H4 (cell line): ENCODE measurements at regions not wholly inside any gene's neighbourhood (a gene's known extent, or its start where the extent isn't known, plus 50 kb on each side); places are given as distances from the start of the nearest gene placed in this dataset.
A peak's percentile ranks its signal among the peaks of the same experiment; 100 is the strongest.

Experiments used
- DNase-seq: peaks from one replicate; pipeline ENCODE4 v3.0.0-alpha.2; 2015; ENCODE audit warnings: low spot score

- DNase-seq, result no peak
Observed at GRCh38 chr6:48912503-48912902, 550.5 kb downstream of the MMUT start.

DNA sequence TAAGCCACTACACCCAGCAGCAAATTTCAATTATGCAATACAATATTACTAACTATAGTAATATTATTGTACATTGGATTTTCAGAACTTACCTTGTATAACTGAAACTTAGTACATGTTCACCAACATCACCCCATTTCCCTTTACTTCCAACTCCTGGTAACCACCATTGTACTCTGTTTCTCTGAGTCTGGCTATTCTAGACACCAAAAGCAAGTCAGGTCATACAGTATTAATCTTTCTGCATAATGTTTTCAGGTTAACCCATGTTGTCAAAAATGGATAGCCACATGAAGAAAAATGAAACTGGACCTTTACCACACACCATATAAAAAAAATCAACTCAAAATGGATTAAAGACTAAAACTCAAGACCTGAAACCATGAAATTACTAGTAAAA is 558.2 kb downstream of the MMUT start:
- no peak for DNase-seq

DNA sequence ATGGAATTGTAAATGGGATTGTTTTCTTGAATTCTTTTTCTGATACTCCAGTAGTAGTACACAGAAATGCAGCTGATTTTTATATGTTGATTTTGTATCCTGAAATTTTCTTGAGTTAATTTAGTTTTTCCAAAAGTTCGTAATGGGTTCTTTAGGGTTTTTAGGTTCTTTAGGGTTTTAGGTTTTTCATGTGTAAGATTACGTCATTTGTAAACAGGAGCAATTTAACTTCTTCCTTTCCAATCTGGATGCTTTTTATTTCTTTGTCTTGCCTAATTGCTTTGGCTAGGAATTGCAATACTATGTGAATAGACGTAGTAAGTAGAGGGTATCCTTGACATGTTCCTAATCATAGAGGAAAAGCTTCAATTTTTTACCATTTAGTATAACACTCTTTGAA is 568.6 kb downstream of the MMUT start:
- DNase-seq, result no peak

DNA sequence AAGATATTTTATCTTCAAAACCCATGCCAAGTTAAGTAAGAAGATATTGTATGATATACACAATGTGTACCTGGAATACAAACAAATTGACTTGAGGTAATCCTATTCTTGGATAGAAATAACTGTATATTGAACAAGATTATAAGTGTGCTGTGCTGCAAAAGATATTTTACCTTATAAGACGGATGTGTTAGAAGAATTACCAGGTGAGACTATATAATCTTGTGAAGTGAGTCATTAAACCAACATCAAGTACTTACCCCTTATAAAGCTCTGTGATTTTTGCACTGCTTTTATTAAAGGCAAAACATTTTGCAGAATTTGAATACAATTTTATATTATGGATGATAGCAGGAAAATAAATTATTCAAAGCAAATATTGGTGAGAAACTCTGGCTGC is 570.0 kb downstream of the MMUT start:
- DNase-seq, result no peak

GRCh38 chr6:48891308-48891707 is 571.7 kb downstream of the MMUT start:
- DNase-seq, result no peak

- DNase-seq, result no peak
Observed at GRCh38 chr6:48889429-48889828, 573.6 kb downstream of the MMUT start.

GRCh38 chr6:48883116-48883515 is 579.9 kb downstream of the MMUT start:
- no peak for DNase-seq

DNA sequence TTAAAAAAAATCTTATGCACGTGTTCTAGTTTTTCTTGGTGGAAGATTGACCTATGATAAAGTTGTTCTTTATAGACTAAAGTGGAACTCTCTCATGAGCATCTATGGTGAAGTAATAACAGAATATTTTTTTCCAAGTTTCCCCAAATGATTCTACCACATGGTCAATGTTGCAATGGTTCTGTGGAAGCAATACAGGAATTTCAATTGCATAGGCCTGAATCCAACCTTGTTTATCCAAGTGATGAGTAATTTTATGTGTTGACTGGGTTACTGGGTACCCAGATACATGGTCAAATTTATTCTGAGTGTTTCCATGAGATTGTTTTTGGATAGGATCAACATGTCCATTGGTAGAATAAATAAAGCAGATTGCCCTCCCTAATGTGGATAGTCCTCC is 581.5 kb downstream of the MMUT start:
- DNase-seq, result no peak

- DNase-seq, result no peak
Observed at GRCh38 chr6:48869595-48869994, 593.5 kb downstream of the MMUT start.

DNA sequence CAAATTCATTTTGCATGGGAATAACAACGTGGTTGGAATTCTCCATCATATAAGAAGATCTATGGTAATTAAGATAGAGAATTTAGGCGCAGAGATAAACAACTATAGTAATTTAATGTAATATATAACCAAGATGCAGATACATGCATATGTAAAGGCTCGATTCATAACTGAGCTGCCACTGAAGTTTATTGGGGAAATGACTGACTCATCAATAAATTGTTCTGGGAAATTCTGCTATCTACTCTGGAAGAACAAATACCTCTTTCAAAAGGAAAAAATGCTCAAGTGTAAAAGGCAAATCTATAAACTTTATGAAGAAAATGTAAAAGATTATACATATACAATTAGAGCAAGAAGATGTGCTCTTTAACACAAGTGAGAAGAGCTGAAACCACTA is 596.4 kb downstream of the MMUT start:
- no peak for DNase-seq

DNA sequence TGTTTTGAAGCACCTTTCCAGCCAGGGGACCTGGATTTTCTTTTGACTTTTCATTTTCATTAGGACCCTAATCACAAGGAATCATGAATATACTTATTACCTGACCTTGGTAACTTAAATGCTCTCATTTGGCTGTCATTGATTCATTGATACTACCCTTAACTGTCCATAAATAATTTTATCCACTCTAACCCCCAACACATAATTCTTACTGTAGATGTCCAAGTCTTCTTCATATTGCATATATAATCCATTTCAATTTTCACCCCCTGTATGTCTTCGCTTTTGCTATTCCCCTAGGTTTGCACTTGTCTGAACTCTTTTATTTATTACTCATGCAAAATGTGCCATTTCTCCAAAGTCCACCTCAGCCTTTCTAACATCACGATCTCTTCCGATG is 602.9 kb downstream of the MMUT start:
- DNase-seq, result no peak

DNA sequence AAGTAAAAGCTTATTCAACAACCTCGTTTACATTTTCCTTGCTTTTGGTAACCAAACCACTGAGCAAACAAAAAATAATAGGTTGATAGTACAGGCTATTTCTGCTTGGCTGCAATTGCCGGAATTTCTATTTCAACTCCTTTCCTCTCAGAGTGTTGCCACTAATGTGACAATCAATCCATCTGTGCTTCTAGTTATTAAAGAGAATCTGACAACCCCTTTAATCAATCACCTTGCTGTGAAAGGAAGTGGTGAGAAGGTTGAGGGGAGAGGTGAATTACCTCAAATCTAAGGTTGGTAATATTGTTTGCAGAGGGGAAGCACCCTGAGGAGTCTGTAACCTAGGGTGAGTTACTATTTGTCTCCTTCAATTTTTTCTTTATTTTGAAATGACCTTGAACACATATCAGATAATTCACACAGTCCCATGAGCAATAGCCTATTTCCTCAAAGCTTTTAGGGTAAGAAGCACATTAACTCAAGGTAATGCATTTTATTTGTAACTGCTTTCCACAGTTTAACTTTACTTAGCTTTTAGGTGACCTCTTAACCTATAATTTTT is 603.4 kb downstream of the MMUT start:
- DNase-seq, result no peak

GRCh38 chr6:48845219-48845618 is 617.8 kb downstream of the MMUT start:
- no peak for DNase-seq

DNA sequence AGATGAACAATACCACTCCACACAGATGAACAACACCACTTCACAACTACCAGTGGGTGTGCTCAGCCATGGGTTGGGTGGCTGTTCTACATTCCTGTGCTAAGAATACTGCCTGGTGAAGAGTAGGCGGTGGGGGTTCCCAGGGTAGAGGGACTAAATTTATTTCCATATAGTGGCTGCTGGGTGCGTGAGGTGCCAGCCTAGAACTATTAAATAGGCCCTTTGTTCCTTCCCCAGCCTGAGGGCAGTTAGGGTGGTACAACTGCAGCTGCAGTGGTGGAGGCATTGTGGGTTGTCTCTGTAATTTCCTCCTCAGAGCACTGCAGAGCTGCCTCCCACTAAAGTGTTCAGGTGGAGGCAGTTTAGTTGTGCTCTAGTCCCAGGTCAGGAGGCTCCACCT is 618.4 kb downstream of the MMUT start:
- DNase-seq, result no peak

DNA sequence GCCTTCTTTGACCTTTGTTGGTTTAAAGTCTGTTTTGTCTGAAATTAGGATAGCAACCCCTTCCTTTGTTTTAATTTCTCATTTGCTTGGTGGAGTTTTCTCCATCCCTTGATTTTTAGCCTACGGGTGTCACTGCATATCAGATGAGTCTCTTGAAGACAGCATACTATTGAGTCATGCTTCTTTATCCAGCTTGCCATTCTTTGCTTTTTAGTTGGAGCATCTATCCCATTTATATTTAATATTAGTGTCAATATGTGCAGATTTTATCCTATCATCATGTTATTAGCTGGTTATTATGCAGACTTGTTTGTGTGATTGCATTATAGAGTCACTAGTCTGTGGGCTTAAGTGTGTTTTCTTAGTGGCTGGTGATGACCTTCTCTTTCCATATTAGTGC is 622.2 kb downstream of the MMUT start:
- DNase-seq, result no peak

DNA sequence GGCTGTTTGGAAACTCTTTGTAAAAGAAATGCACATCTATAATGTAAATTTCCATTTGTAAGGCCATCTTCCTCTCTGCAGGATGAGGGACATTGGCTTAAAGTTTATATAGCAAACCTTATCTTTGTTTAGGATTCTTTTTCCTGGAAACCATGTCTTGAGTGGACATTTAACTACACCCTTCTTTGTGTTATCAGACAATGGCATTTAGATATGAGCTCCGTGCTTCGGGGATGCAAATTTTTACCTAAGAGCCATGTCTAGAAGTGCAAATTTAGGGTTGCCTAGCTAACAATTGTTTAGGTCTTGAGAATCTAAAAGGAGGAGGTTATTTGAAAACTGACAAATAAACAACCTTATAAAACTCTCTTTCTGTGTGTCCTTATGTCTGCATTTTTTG is 623.8 kb downstream of the MMUT start:
- DNase-seq, result no peak

- no peak for DNase-seq
Observed at GRCh38 chr6:48837744-48838143, 625.3 kb downstream of the MMUT start.

DNA sequence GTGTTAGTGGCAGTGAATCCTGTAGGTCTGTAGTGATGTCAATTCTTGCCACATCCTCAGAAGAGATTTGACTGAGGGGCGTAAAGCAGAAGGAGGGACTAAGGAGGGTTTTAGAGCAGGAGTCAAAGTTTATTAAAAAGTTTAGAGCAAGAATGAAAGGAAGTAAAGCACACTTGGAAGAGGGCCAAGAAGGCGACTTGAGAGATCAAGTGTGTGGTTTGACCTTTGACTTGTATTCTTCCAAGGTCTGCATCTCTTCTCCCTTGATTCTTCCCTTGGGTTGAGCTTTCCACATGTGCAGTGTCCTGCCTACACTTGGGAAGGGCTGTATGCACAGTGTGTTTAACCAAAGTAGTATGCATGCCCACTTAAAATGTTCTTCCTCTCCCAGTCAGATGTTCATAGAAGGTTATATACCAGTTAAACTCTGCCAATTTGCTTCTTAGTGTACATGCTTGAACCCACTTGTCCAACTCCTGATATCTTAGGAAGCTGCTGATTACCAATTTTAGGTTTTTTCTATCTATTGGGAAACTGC is 627.6 kb downstream of the MMUT start:
- no peak for DNase-seq

DNA sequence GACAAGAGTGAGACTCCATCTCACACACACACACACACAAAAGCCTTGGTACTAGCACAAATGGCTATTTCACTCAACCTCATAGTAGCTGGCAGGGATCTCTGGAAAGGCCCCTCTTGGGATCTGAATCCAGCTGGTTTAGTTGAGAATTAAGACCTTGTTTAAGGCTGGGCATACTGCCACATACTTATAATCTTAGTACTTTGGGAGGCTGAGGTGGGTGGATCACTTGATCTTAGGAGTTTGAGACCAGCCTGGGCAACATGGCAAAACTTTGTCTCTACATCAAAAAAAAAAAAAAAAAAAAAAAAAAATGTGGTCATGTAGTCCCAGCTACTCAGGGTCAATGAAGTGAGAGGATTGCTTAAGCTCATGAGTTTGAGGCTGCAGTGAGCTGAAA is 628.3 kb downstream of the MMUT start:
- DNase-seq, result peak; percentile 60

GRCh38 chr6:48833916-48834315 is 629.1 kb downstream of the MMUT start:
- DNase-seq, result no peak

GRCh38 chr6:48826901-48827701 is 636.0 kb downstream of the MMUT start:
- peak; percentile 93 for DNase-seq

DNA sequence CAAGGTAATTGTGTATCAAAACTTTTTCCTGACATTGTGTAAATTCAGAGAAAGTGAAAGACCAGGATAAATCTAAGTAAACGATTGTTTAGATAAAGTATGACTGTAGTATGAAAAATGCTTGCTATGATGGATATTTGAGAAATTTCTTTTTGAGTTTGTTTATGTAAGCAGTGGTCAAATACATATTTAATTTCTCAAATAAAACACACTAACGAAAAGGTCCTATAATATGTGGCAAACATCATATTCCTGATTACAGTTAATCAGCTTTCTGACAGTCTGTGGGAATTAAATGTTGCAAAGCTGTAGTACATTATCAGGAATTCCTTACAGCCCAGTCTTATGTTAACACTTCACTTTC is 636.9 kb downstream of the MMUT start:
- no peak for DNase-seq

GRCh38 chr6:48825501-48826151 is 637.4 kb downstream of the MMUT start:
- DNase-seq, result peak; percentile 62
